Breast epithelium (tissue), 3 donors: ENCODE measurements at regions not wholly inside any gene's neighbourhood (a gene's known extent, or its start where the extent isn't known, plus 50 kb on each side); places are given as distances from the start of the nearest gene placed in this dataset.

Experiments
- POLR2A ChIP-seq: fragments of 450-650 bp; IDR thresholded peaks from one replicate; pipeline ENCODE4 v1.6.1; 2016; ENCODE audit warnings: antibody characterized with exemption, mild to moderate bottlenecking, moderate library complexity
- POLR2AphosphoS5 ChIP-seq, 3 donors: sonication (generic); formaldehyde crosslinking; IDR thresholded peaks; one replicate each; pipeline ENCODE4 v1.6.1; 2017; ENCODE audit warnings: antibody characterized with exemption in 3 of 3
- TF ChIP-seq, protein P1 (sequence below), 3 donors: fragments of 450-650 bp; IDR thresholded peaks; one replicate each; pipeline ENCODE4 v1.5.1; 2016 to 2017; ENCODE audit warnings: antibody characterized with exemption in 3 of 3, mild to moderate bottlenecking in 3 of 3, moderate library complexity in 3 of 3

DNA sequence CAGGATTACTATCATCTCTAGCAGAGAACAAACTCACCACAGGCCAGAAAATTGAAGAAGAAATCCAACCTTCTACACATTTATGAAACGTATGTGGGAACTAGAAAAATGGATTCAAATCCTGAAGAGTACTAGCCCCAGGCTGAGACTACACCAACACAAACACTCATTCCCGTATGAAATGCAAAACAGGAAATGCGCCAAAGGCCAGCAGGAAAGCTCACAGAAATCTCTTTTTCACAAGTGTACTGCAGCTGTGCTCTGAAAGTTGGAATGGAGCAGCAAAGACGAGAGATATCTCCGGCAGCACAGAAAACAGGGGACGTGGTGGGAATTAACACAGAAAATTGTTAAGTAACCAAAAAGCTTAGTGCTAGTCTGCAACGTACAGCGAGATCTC, 913.5 kb downstream of the TDRD15 start:
- TF ChIP-seq, protein P1, sequence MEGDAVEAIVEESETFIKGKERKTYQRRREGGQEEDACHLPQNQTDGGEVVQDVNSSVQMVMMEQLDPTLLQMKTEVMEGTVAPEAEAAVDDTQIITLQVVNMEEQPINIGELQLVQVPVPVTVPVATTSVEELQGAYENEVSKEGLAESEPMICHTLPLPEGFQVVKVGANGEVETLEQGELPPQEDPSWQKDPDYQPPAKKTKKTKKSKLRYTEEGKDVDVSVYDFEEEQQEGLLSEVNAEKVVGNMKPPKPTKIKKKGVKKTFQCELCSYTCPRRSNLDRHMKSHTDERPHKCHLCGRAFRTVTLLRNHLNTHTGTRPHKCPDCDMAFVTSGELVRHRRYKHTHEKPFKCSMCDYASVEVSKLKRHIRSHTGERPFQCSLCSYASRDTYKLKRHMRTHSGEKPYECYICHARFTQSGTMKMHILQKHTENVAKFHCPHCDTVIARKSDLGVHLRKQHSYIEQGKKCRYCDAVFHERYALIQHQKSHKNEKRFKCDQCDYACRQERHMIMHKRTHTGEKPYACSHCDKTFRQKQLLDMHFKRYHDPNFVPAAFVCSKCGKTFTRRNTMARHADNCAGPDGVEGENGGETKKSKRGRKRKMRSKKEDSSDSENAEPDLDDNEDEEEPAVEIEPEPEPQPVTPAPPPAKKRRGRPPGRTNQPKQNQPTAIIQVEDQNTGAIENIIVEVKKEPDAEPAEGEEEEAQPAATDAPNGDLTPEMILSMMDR (IDR thresholded peaks at IDR 0.05) = no peak
- no peak for TF ChIP-seq POLR2AphosphoS5 (IDR thresholded peaks at IDR 0.05)
- no peak for TF ChIP-seq POLR2A
